Ureter (tissue), 1 donor: ENCODE measurements at regions not wholly inside any gene's neighbourhood (a gene's known extent, or its start where the extent isn't known, plus 50 kb on each side); places are given as distances from the start of the nearest gene placed in this dataset.
"Not testable (repeated sequence)": the region's sequence is repeated elsewhere in the genome, so short reads cannot be mapped to it uniquely, and the experiment has no call there.

Source experiments
- DNase-seq: peaks from one replicate; pipeline ENCODE4 v3.0.0-alpha.2; 2020; ENCODE audit warnings: low spot score
- donor health status: DM: yes; HTN: yes; CAD: no.

DNA sequence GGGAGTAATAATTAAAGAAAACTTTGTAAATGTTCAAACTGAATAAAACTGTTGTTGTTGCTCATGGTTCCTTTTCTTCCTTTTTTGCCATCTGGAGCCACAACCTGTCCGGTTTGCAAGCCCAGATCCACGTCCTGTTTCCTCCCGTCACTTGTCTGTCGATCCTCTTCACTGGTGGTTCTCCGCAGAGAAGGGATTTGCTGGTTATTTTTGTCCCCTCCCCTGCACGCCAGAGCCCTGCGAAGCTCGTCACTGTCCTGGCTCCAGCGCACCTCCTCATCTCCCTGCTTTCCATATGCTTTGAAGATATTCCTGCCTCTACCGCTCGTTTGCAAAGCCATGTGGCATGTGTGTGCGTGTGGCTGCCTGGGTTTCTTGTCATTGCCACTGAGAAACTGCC is 461.4 kb downstream of the RNF144A start:
- no peak for DNase-seq

- no peak for DNase-seq
Observed at GRCh38 chr2:7379799-7380198, 462.6 kb downstream of the RNF144A start.

DNA sequence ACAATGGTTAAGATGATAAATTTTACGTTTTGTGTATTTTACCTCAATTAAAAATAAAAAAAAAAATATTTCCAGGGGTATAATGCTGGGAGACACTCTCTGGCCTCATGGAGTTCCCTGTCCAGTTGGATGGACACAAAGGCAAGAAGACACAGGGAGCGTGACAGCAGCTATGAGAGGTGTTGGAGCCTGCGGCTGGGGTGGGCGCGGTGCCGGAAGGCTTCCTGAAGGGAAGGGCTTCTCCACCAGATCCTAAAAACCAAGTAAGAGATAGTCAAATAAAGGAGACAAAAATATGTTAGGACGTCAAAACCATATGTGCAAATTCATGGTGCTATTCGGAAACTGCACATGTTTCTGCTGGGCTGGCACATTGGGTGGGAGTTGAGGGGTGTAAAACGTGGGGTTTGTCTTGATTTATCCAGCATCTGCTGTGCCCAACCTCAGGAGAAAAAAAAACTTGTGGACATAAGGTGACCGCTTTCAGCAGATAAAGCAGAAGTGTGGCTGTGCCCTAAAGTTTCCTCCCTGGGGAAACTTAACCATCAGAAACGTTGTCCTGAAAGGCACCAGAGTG is 467.6 kb downstream of the RNF144A start:
- DNase-seq, result no peak

DNA sequence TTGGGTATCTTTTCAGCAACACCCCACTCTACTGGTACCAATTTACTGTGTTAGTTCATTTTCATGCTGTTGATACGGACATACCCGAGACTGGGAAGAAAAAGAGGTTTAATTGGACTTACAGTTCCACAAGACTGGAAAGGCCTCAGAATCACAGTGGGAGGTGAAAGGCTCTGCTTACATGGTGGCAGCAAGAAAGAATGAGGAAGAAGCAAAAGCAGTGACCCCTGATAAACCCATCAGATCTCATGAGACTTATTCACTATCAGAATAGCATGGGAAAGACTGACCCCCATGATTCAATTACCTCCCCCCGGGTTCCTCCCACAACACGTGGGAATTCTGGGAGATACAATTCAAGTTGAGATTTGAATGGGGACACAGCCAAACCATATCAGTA is 473.1 kb downstream of the RNF144A start:
- not testable (repeated sequence) for DNase-seq

- DNase-seq, result no peak
Observed at GRCh38 chr2:7392076-7392787, 475.0 kb downstream of the RNF144A start.

GRCh38 chr2:7394195-7394594 is 477.0 kb downstream of the RNF144A start:
- no peak for DNase-seq

GRCh38 chr2:7400628-7401027 is 483.4 kb downstream of the RNF144A start:
- no peak for DNase-seq

DNA sequence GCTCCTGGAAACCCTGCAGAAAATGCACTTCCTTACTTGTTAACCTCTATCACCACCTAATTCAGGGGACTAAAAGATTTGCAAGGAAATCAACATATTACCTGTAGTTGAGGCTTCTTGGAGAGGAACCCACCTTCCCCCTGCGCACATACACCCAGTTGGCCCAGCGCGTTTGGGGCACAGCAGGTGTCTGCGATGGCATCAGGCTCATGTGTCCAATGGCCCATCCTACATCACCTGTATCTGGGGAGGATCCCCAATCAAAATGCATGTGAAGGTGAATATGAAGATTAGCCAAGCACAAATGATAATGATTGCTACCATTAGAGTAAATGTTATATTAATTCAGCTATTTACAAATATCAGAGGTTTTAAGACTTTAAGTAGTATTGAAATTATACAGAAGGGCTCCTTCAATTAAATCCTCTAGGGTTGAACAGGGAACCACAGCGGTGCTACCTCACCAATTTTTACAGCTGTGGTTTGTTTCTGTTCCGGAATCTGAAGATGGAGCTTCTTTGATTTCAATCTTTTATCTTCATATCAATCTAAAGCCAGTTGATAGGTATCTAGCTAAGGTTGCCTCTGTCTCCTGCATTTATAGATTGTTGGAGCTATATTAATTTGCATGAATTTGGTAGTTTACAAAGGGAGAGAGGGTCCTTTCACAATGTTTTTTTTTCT is 486.0 kb downstream of the RNF144A start:
- no peak for DNase-seq

DNA sequence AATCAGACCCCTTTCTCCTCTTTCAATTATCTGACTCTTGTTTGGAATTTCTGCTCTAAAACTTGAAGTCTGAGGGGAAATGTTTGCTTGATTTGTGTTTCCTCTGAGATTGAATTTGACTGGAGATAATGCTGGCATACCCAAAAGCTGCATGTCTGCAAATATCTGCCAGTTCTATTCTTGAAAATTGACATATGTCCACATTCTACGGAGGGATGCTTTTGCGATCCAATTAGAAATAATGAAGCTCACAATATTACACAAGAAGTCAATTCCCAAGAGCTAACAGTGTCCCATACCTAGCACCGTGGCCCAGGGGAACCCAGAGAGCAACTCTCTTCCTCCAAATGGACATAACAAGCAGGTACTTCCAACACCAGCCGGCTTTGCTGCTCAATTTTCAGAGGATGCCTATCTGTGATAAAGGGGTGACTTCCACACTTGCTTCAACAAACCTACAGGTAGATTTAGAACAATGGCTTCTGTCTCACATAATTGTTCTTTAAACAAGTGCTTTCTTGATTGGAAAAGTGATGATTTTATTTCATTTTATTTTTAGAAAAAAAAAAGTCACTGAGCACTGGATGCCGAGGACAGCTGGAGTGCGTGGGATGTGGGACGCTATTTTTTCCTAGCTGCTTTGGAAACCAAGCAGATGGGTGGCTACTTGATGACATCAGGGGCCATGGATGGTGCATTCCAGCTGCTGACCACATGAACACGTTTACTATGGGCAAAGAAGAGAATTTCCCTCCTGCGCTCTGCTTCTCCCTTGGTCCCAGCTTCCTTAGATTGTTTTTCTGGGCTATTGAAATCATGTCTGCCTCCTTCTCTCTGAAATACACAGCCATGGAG is 488.9 kb downstream of the RNF144A start:
- DNase-seq, result no peak

GRCh38 chr2:7407001-7407400 is 489.8 kb downstream of the RNF144A start:
- no peak for DNase-seq

GRCh38 chr2:7407906-7408680 is 490.9 kb downstream of the RNF144A start:
- DNase-seq, result no peak

DNA sequence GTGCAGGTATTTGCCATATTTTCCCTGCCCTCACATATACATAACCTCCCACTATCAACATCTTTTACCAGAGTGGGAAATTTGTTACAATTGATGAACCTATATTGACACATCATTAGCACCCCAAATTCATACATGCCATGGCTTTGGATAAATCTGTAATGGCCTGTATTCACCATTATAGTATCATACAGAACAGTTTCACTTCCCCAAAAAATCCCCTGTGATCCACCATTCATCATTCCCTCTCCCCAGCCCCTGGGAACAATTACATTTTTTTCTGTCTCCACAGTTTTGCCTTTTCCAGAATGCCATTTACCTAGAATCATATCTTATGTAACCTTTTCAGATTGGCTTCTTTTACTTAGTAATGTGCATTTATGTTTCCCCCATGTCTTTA is 494.5 kb downstream of the RNF144A start:
- DNase-seq, result no peak

DNA sequence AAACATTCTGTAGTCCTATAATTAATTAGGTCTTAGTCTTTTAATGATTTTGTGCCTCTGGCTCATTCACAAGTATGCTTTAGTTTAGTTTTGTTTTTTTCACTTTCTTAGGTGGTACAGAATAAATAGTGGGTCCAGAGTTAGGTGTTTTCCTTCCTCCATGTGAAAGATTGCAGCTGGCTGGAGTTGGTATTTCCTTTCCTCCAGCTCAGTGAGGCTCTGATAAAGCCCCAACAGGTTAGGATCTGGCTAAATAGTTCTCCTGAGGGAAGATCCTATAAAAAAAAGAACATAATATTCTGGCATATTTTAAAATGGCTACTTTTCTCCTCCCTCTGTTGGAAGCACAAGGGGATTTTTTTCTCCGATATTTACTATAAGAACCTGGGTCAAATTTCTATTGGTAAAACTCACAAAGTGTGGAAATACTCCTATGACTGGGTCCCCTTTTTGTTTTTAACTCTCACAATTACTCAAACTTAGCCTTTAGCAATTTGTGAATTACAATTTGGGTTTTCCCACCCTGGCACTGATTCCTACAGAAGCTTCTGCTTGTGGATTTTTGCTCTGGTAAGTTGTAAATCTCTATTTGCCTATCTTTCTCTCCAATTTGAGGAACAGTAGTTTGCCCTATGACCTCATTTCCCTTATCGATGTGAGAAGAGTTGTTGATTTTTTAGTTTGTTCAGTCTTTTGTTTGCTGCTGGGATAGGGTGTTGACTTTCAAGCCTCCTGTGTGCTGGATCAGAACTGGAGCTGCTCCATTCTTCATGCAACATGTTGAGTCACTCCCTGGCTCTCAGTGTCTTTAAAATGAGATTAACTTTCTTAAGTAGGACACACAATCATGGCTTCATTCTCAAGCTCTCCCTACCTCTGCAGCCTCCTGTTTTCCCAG is 500.9 kb downstream of the RNF144A start:
- no peak for DNase-seq

GRCh38 chr2:7419186-7419585 is 502.0 kb downstream of the RNF144A start:
- DNase-seq, result no peak

- no peak for DNase-seq
Observed at GRCh38 chr2:7419814-7420311, 502.7 kb downstream of the RNF144A start.

- no peak for DNase-seq
Observed at GRCh38 chr2:7420530-7420929, 503.3 kb downstream of the RNF144A start.

GRCh38 chr2:7424481-7424880 is 507.3 kb downstream of the RNF144A start:
- no peak for DNase-seq

- no peak for DNase-seq
Observed at GRCh38 chr2:7427293-7428060, 510.3 kb downstream of the RNF144A start.

- DNase-seq, result no peak
Observed at GRCh38 chr2:7428454-7429204, 511.4 kb downstream of the RNF144A start.
